ENCODE measurements at regions not wholly inside any gene's neighbourhood (a gene's known extent, or its start where the extent isn't known, plus 50 kb on each side); places are given as distances from the start of the nearest gene placed in this dataset.
"Not testable (repeated sequence)": the region's sequence is repeated elsewhere in the genome, so short reads cannot be mapped to it uniquely, and the experiment has no call there.

DNA sequence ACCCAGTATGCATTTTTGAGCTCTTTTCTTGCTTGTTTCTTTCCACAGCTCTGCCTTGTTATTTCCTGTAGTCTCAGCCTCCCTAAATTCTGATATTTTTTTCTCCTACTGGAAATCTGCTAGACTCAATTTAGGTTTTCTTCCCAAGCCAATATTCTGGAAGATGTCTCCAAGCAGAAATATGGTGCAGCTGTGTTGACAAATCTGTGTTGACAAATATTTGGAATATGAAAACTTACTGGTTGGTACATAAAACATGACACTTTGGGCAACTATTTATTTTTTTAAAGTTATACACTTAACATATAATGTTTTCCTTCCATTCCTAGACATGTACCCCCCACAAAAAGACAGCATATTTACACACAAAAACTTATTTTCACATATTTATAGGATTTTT lies 1048.4 kb downstream of the NCAM2 start:
- DNase-seq, result no peak

DNA sequence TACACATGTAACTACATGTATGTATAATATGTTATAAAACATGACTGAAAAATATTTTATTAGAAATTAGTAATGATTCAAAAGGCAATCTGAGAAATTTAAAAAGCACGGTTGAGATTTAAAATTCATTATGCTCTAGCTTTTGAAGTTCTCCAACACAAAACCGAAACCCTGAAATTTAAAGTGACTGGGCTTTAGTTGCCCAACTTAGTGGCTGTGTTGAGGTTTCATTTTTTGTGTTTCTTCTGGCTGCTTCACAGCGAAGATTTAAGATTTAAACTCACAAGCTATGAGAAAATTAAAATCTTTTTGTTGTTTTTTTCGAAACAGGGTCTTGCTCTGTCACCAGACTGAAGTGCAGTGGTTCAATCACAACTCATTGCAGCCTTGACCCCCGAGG lies 1058.7 kb downstream of the NCAM2 start:
- no peak for DNase-seq

DNA sequence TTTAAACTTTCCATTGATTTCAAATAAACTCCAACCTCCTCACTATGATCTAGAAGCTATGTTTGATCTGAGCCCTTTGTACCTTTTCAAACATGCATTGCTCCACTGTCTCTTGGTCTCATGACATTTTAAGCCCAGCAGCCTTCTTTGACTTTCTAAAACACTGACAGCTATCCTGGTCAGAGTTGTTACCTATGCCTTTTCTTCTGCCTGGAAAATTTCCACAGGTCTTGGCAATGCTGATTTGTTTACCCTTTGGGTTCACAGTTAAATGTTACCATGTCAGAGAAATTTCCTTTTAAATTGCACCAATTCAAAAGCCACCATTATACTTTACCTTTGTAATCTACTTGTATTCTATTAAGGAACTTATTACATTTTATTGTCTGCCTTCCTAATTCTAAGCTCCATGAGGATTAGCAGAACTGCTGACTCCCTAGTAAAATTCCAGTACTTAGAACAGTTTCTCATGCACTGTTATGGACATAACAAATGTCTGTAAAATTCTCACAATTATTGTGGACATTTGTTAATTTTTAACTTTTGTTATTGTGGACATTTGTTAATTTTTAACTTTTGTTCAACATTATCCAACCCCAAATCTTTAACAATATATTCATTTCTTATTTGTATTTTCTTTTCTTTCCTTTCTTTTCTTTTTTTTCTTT lies 1064.4 kb downstream of the NCAM2 start:
- no peak for DNase-seq

DNA sequence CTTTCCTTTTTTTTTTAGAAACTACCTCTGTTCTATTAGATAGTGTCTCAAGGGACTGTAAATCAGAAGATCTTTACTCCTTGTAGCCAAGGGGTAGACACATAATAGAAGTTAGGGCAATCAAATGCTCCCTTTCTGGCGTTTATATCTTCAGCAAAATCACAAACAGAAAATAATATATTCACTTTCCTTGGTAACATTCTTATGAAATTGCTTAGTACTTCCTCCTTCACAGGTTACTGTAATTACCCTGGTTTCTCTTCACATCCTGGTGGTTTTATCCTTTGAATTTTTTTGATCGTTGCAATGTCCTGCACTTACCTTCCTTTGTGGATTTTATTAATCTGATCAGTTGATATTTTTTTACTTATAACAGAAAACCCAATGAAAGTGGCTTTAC lies 1064.9 kb downstream of the NCAM2 start:
- no peak for DNase-seq

DNA sequence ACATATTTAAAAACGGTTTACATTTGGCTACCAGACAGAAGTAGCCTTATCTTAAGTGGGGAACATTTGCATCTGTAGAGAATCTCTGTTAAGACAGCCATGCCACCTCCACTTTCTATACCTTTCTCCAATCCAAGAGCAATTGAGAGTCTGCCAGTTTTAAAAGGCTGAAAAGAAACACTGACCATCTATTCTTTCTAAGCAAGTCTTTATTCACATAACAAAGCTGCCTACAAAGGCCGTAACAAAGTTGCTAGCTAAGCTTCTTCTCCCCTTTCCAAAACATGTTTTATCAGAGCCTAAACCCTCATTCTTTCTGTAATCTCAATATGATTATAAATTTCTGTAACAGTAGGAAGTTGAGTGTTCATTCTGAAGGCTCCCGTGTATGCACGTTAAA lies 1078.3 kb downstream of the NCAM2 start:
- DNase-seq, result no peak

DNA sequence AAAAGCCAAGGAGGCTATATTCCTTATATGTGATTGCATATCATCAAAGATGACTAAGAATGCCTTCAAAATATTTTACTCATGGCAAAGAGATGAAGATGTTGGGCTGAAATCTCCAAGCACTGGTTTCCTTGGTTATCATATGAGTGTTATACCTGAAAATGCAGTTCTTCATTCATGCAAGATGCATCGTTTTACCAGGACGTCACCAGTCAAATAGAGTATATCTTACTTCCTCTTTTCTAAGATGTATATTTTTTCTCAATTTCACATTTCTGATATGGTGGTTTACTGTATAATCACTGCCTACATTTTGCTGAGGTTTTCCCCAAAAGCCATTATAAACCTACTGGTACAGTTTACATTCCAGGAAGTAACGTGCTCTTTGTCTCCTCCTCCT lies 1085.7 kb downstream of the NCAM2 start:
- no peak for DNase-seq

DNA sequence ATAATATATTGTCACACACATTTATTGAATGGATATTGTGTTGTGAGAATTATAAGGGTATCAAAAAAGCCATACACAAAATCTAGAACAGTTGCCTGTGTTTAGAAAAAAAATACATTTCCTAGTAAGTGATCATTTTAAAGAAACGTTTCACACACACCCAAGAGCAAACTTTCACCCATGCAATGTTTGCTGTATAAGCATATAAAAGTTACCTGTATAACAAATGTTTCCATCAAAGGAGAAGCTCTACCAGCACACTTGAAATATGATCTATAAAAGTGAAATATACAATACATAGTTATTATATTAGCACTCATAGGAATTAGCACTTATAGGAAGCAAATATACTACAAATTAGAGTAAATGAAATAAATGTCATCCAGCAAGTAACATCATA lies 1098.1 kb downstream of the NCAM2 start:
- no peak for DNase-seq

DNA sequence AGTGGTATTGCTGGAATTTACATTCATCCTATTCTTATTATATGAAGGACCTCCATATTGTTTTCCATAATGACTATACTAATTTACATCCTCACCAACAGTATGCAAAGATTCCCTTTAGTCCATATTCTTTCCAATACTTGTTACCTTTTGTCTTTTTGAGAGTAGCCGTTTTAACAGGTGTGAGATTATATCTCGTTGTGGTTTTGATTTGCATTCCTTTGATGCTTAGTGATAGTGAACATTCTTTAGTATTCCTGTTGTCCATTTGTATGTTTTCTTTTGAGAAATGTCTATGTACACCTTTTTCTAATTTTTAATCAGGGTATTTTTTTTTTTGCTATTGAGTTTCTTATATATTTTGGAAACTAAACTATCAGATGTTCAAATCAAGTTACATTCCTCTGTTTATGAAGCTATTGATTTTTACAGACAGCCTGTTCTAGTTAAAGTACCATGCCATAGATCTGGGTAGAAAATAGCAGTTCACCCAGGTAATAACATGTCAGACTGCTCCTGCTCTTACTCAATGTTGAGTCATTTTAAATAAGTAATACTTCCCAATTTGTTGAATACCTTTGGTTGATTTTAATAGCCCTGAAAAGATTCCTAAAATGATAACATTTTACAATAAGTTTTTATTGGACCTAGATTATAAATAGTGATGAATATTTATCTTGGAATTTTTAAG lies 1108.7 kb downstream of the NCAM2 start:
- no peak for DNase-seq

DNA sequence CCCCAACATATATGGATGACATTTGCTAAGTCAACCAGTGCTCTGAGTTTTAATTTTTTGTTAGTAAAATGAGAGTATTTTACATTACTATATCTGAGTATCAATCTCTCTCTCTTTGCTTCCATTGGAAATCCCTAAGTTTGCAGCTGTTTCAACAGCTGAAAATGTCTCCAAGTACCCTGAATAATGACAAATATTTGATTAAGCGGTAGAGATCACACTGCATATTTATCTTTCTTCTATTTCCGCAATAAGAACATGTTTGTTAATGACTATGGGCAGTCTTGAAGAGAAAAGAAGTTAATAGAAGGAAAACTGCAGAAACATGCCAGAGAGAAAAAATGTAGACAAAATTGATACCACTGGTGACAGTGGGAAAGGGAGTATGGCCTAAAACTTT lies 1117.5 kb downstream of the NCAM2 start:
- no peak for DNase-seq

DNA sequence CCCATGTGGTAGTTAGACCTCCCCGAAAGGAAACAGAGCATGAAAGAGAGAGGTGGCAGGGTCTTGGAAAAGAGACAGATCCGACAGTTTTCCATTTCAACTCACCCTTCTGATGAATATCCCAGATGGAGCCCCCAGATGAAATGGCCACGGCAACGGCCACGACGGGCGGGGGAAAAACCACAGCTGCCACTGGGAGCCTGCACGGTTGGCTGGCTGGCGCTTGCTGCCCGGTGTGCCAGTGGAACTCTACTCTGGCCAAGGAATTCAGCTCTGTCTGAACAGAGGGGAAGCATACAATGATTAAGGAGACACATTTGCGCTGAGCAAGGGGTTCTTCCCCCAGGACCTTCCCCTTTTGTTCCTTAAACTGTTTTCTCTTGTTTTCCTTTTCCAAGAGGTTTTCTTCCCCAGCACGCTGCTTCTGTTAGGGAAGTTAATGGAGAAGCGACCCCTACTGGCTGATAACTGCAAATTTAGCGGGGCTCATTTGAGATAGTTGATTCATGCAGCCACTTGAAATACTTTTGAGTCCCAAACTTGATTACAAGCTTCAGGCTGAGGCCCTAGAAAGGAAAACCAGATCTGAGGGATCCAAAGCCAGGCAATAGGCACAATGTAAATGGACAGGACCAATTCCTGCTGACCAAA lies 1122.5 kb downstream of the NCAM2 start:
- no peak for DNase-seq

DNA sequence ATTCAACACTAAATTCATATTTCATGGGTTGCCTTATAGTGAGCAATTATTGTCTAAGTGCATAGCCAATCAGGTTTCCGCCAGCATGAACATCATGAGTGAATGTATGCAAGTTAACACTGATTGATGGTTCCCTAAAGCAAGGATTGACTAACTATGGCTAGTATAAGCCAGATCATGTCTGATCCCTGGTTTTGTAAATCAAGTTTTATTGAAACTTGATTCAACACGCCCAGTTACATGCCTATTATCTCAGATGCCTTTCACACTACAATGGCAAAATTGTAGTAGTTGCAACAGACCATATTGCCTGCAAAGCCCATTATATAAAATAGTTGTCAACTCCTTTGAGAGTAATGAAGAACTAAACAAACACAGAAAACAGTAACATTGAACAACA lies 1127.4 kb downstream of the NCAM2 start:
- no peak for DNase-seq

DNA sequence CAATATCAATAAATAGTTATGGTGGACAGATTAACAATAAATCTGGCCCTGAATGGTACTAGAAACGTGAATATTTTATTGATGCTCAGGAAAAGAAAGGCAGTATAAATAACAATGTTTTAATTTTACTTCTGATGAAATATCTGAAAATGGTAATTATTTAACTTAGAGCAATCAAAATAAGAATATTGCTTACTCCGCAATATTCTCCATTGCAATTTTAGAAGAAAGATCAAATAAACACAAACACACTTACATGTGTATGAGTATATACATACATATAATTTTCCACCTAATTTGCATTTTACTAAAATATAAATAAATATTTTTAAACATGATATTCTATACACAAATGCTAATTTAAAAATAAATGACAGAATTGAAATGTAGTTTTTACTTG lies 1130.5 kb downstream of the NCAM2 start:
- no peak for DNase-seq

DNA sequence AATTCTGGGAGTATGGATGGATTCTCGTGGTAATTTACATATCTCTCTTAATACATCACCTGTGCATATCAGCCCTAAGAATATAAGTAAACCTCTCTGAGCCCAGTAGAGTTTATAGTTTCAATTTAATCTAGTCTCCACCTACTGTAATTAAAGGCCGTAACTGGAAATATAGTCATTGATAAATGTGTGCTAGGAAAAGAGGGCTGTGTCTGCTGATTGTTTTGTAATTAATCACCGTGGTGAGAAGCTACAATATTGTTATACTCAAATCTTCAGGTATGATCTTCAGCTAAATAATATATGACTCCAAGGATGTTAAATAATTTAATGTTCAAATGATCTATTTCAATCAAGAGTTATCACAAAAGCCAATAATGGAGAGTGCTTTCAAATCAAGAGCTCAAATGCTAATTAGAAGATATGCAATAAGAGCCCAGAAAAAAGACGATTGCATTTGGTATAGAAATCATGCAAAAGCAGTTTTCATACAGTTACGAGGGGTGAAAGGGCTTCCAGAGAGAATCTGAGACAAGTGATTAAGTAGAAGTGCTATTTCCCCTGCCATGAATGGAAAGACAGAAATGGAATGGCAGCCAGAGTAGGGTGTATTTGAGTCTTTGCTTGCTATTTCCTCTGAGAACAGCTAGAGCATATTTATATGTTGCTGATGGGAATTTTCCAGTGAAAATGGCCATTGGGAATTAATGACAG lies 1134.3 kb downstream of the NCAM2 start:
- DNase-seq, result no peak

DNA sequence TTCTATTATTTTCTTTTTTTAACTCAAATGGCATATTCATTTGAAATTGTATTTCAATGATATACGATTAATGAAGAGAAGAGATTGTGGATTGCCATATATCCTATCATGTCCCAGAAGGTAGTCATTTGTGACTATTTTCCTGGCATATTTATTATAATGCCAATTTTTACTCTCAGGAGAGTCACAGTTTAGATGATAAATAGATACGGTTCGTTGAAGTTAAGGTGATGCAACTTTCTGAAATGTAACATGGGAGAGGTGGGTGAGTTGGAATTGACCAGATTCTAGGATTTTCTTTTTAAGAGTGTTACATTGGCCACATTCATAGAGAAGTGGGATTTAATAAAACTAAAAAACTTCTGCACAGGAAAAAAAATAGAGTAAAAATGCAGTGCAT lies 1138.5 kb downstream of the NCAM2 start:
- DNase-seq, result no peak

DNA sequence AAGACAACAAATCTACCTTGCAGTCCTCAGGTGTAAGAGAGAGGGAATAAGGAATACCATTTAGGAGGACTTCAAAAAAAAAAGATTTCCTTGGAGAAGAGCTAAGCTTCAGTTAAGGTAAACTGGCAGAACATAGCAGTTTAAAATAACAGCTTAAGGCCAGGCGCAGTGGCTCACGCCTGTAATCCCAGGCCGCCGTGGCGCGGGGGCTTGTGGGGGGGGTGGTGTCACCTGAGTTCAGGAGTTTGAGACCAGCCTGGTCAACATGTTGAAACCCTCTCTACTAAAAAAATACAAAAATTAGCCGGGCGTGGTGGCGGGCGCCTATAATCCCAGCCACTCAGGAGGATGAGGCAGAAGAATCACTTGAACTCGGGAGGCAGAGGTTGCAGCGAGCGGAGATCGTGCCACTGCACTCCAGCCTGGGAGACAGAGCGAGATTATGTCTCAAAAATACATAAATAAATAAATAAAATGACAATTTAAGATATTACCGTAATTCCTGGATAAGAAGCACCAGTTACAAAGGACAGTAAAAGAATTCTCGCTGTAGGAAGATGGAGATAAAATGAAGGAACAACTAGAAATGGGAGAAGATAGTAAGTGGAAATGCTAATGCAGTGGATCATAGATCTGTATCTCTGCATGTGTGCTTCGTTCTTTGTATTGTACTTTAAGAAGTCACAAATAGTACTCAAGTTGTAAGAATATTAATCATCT lies 1140.2 kb downstream of the NCAM2 start:
- no peak for DNase-seq

DNA sequence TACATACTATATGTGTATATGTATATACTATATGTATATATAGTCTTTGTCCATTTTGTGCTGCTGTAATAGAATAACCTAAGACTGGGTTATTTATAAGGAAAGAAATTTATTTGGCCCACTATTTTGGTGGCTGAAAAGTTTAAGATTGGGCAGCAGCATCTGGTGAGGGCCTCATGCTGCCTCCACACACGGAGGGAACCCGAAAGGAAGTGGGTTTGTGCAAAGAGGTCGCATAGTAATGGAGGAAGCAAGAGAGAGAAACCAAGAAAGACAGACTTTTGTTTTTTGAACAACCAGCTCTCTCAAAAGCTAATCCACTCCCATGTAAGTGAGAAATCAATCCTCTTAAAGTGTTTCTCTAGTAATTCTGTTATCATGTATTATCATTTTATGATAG lies 1147.3 kb downstream of the NCAM2 start:
- DNase-seq, result no peak

DNA sequence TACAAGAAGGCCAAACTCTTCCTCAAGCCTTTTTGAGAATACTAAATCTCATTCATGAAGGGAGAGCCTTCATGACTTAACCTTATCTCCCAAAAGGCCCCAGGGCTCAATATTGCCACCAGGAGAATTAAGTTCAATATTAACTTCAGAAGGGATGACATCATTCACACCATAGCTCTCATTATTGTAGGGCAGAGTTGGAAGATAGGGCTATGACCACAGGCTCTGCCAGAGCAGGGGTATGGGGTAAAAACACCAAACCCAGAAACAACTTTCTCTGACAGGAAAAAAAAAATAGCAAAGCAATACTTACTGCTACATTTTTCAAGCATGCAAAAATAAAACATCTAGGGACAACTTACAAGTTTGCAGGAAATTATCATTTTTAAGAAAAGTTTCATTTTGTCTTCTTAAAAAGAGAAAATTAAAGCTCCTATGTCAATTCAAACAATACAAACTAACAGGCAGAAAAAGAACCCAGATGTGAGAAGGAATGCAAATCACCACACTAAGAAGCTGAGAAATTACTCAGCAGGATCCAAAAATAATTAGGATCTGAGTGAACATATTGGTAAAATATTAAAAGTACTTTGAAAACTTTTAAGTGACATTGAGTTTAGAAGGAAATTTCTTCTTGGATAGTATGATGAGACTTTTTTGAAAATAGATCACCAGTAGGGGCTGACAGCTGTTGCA lies 1156.5 kb downstream of the NCAM2 start:
- DNase-seq, result no peak

DNA sequence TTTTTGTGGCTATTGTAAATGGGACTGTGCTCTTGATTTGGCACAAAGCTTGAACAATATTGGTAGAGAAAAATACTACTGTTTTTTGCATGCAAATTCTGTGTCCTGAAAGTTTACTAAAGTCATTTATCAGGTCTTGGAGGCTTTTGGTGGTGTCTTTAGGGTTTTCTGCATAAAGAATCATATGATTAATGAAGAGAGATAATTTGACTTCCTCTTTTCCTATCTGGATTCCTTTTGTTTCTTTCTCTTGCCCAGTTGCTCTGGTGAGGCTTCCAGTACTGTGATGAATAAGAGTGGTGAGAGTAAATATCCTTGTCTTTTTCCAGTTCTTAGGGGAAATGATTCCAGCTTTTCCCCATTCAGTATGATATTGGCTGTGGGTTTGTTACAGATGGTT lies 1166.7 kb downstream of the NCAM2 start:
- no peak for DNase-seq

DNA sequence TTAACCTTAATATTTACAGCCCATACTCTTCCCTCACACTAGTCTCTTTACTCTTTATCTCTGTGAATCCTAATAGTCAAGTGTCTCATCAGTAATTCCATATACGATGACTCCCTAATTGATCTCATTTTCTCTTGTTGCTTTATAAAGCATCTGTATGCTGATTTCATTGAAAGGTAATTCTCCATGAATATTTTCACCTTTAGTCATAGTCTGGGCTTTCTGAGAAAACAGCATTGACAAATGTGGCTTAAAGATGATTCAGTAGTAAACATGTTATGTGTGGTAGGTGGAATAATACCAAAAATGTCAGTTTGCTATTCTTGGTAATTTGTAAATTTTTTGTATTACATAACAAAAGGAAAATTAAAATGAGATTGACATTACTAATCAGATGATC lies 1176.5 kb downstream of the NCAM2 start:
- no peak for DNase-seq

DNA sequence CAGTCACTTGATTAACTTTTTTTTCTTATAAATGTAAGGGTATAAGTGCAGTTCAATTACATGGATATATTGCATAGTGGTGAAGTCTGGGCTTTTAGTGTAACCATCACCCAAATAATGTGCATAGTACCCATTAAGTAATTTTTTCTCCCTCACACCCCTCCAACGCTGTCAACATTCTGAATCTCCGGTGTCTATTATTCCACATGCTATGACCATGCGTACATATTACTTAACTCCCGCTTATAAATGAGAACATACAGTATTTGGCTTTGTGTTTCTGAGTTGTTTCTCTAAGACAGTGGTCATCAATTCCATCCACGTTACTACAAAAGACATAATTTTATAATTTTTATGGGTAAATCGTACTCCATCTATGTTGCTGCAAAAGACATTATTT lies 1191.1 kb downstream of the NCAM2 start:
- DNase-seq, result no peak

DNA sequence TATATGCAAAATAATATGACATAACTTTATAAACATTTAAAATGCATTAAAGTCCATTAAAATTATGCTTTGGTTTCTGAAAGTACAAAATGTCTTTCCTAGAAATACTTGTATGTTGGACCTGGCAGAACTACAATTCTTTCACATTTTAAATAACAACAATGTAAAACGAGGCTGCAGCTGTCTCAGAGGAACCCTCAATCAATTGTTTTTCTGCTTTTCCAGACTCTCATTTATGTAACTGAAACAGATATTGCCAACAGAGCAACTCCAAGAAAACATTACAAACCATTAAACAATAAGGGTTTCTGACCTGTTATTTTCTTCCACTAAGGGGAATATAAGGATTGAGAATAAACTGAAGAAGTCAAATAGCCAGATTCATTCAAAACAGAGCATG lies 1193.4 kb downstream of the NCAM2 start:
- no peak for DNase-seq

DNA sequence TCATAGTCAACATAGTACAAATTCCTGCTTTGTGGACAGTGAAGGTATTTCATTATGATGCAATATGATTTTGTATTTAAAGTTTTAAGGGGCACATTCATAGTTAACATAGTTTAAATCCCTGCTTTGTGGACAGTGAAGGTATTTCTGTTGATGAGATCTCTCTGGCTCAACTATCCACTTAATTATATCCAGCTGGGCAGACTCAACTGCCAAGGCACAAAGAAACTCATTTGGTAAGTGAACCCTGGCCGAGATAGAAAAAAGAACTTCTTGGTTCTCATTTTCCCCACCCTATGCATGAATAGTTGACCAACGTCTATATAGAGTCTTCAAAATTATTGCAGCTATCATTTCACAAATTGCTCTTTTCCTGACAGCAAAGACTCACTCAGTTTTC lies 1194.6 kb downstream of the NCAM2 start:
- DNase-seq, result no peak

DNA sequence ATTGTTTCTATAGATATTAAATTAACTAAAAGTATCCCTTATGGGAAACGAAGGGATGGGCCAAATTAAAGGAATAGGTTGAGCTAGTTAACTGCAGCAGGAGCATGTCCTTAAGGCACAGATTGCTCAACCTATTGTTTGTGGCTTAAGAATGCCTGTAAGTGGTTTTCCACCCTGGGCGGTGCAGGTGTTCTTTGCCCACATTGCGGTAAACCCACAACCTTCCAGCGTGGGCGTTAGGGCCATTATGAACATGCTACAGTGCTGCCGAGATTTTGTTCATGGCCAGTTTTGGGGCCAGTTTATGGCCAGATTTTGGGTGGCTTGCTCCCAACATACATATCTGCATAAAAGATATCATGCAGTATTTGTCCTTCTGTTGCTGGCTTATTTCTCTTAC lies 1196.8 kb downstream of the NCAM2 start:
- DNase-seq, result not testable (repeated sequence)
